GM18520 (cell line): ENCODE measurements at regions not wholly inside any gene's neighbourhood (a gene's known extent, or its start where the extent isn't known, plus 50 kb on each side); places are given as distances from the start of the nearest gene placed in this dataset.
"Not testable (repeated sequence)": the region's sequence is repeated elsewhere in the genome, so short reads cannot be mapped to it uniquely, and the experiment has no call there.

ENCODE experiments used
- ATAC-seq: cut with Tn5 transposase; IDR thresholded peaks from one replicate; pipeline ENCODE4 v1.9.1; 2021; ENCODE audit not compliant: unreplicated experiment

GRCh38 chr9:67708109-67708508 lies 150.6 kb upstream of the ANKRD20A1 start:
- ATAC-seq, result not testable (repeated sequence)

DNA sequence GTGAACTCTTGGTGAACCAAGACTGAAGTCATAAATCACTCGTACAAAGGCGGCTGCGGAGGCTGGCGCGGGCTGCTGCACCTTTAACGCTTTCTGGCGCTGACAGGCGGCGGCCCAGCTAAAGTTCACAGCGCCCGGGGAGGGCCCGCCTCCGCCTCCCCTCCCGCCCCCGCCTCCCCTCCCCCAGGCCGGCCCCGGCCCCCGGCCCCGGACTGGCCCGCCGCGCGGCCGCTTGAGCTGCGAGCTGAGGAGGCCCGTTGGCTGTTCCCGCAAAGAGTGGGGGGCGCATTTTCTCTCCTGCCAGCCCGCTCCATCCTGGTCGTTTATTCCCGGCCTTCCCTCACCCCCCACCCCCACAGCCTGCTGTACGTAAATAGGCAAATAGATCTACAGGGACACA lies 147.3 kb upstream of the ANKRD20A1 start:
- not testable (repeated sequence) for ATAC-seq

DNA sequence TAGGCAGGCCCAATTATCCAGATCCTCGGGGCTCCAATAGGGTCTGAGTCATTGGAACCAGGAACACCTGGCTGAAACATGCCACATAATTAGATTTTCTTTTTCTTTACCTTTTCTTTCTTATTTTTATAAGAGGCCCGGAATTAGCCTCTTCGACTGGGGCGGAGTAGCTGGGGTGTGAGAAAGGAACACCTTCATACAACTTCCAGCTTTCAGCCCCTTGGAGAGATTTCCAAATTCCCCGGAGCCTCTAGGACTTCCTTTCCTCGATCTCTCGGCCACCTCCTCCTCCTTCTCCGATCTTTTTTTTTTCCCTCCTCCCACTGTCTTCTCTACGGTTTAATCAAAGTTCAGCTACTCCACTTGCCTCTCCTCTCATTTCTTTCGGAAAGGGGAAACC lies 146.8 kb upstream of the ANKRD20A1 start:
- not testable (repeated sequence) for ATAC-seq

DNA sequence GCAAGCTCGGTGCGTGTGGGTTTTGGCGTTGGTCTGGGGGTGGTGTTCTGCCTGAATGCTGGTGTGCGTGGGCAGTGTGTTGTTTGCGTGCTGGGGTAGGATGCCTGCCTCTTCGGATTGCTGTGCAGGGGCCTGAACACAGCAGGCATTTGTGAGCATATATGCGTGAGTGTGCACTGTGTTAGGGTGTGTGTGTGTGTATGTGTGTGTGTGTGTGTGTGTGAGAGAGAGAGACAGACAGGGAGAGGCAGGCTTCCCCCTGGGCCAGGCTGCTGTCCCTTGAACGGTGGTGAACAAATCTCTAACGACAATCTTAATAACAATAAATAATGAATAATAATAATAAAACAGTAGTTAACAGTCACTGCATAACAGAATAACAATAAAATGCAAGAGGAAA lies 145.8 kb upstream of the ANKRD20A1 start:
- not testable (repeated sequence) for ATAC-seq

GRCh38 chr9:67717830-67718388 lies 140.8 kb upstream of the ANKRD20A1 start:
- not testable (repeated sequence) for ATAC-seq

GRCh38 chr9:67720491-67720890 lies 138.2 kb upstream of the ANKRD20A1 start:
- ATAC-seq, result not testable (repeated sequence)

GRCh38 chr9:67722460-67723090 lies 136.2 kb upstream of the ANKRD20A1 start:
- peak; percentile 55 for ATAC-seq

DNA sequence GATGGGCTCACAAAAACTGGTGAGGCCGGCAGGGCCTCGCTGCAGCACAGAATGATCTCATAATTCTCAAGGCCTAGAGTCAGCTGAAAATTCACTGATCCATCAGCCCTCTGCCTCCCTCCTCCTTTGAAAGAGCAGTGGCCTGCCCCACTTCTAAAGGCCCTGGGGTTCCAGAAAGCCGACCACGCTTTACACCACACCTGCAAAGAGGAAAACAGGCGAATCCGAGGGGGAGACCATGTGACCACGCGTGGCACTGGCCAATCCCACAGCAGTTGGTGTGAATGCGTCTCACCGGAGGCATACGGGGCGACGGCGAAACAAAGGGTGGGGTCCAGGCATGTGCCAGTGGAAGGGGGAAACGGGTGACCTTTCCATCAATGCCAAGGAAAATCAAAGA lies 135.5 kb upstream of the ANKRD20A1 start:
- ATAC-seq, result not testable (repeated sequence)

- ATAC-seq, result not testable (repeated sequence)
Measured at GRCh38 chr9:67724885-67725284, 133.8 kb upstream of the ANKRD20A1 start.

DNA sequence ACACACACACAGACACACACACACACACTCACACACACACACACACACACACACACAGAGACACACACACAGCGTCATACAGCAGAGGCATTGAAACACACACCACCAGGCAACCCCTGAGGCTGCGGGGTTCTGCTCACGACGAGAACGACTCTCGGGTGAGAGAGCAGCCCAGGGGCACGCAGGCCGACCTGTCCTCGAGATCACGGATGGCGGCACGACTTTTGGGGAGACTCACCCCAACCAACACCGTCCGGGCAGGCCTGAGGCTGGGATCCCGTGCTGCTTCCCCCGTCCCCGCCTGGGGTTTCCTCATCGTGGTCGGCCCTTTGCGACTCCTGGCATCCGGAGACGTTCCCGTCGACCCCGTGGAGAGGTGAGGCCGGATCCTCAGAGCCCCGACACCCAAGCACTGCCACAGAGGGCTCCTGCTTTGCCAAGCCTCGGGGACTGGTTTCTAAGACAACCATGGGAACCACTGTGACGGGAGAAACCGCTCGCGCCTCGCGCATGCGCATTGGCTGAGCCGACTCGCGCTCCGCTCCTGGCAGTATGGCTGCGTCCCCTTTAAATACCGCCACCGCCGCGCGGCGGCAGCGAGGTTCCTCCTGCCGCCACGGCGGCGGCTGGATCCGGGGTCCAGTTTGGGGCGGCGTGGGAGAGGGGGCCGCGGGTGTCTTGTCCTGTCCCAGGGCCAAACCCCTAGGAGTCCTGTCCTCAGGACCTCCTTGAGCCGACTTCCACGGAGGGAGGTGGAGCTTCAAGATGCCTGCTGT lies 132.3 kb upstream of the ANKRD20A1 start:
- ATAC-seq, result peak; percentile 54

- not testable (repeated sequence) for ATAC-seq
Measured at GRCh38 chr9:67763133-67763532, 95.6 kb upstream of the ANKRD20A1 start.

DNA sequence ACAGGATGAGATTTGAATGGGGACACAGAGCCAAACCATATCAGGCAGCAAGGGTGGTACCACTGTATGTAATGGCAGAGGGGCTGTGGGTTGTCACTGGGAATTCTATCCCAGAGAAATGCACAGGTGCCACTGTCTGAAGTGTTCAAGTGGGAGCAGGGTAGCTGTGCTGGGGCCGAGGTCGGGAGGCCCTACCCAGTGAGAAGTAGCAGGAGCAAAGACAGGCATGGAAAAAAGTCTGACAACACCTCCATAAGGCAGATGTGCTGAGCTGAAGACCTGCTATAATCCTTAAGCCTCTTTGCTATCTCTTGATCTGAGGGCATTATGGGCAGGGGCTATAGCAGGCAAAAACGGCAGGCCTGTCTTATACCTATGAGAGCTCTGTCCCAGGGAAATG lies 86.9 kb upstream of the ANKRD20A1 start:
- ATAC-seq, result not testable (repeated sequence)

DNA sequence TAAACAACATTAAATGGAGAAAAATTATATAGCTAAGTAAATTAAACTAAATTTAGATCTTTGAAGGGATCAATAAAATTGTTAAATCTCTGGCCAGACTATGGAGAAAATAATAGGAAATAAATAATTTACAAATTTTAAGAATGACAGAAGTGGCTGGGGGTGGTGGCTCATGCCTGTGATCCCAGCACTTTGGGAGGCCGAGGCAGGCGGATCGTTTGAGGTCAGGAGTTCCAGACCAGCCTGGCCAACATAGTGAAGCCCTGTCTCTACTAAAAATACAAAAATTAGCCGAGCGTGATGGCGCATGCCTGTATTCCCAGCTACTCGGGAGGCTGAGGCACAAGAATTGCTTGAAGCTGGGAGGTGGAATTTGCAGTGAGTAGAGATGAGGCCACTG lies 58.6 kb upstream of the ANKRD20A1 start:
- not testable (repeated sequence) for ATAC-seq
